ENCODE measurements at regions not wholly inside any gene's neighbourhood (a gene's known extent, or its start where the extent isn't known, plus 50 kb on each side); places are given as distances from the start of the nearest gene placed in this dataset.

- DNase-seq (ENCODE audit: low read depth, low spot score), result no peak
- no peaks in the 10 kb centered on the region for H3K36me3 ChIP-seq (ENCODE audit: control insufficient read depth, insufficient read depth, low read length)
- ATAC-seq, result no peak
- no peaks in the 10 kb centered on the region for H3K9me3 ChIP-seq (ENCODE audit: control insufficient read depth, insufficient read depth, low read depth, low read length)
- BruUV-seq (replicated peaks), result no TSS peak
- H3K27me3 ChIP-seq (ENCODE audit: control insufficient read depth, insufficient read depth, low read length), result no peaks in the 10 kb centered on the region
- H3K4me1 ChIP-seq (ENCODE audit: control insufficient read depth, insufficient read depth, low read length), result 0 out of 2 replicates have a peak, but pooled peaks cover 3% of the 10 kb centered on the region
- POLR2A ChIA-PET, result no interaction called here
- CTCF ChIA-PET, result no interaction called here
- intact Hi-C loops (cut with micrococcal nuclease; ENCODE audit: unreplicated experiment) (no loop called here), in situ Hi-C loops (cut with HindIII; ENCODE audit: low pct_unique_long_range_greater_than_20kb, low sequenced_read_pairs) (no loop called here)
- no peak overlapping the region for H3K4me3 ChIP-seq (ENCODE audit: low read depth in 2 of 2, low read length in 2 of 2)
- no peak for TF ChIP-seq SIN3A (IDR thresholded peaks at IDR 0.05; ENCODE audit: borderline replicate concordance, insufficient read depth, low read depth, low read length)
- no peak overlapping the region for H3K27ac ChIP-seq (ENCODE audit: low read length)
These were observed 157.4 kb upstream of the TWIST2 start for GRCh38 chr2:238690511-238690910.

GRCh38 chr2:238691596-238692491 is 156.0 kb upstream of the TWIST2 start:
- Histone ChIP-seq H3K27me3 (ENCODE audit: control insufficient read depth, insufficient read depth, low read length) (no peaks in the 10 kb centered on the region), H3K9me3 (ENCODE audit: control insufficient read depth, insufficient read depth, low read depth, low read length) (no peaks in the 10 kb centered on the region), H3K4me3 (ENCODE audit: low read depth in 2 of 2, low read length in 2 of 2) (no peak overlapping the region), H3K27ac (ENCODE audit: low read length) (no peak overlapping the region), H3K36me3 (ENCODE audit: control insufficient read depth, insufficient read depth, low read length) (no peaks in the 10 kb centered on the region), H3K4me1 (ENCODE audit: control insufficient read depth, insufficient read depth, low read length) (no peaks in the 10 kb centered on the region)
- POLR2A ChIA-PET, result no interaction called here
- BruUV-seq (replicated peaks), result no TSS peak
- CTCF ChIA-PET, result no interaction called here
- in situ Hi-C loops (cut with HindIII; ENCODE audit: low pct_unique_long_range_greater_than_20kb, low sequenced_read_pairs) (no loop called here), intact Hi-C loops (cut with micrococcal nuclease; ENCODE audit: unreplicated experiment) (no loop called here)
- ATAC-seq (no peak), DNase-seq (ENCODE audit: low read depth, low spot score) (no peak)
- TF ChIP-seq POLR2AphosphoS5 (IDR thresholded peaks at IDR 0.05; ENCODE audit: low read depth, low read length) (no peak), SIN3A (IDR thresholded peaks at IDR 0.05; ENCODE audit: borderline replicate concordance, insufficient read depth, low read depth, low read length) (no peak), CTCF (IDR thresholded peaks at IDR 0.05) (no peak), TCF7L2 (IDR thresholded peaks at IDR 0.05; ENCODE audit: low read depth, low read length) (no peak)
- TF ChIP-seq, protein P1, sequence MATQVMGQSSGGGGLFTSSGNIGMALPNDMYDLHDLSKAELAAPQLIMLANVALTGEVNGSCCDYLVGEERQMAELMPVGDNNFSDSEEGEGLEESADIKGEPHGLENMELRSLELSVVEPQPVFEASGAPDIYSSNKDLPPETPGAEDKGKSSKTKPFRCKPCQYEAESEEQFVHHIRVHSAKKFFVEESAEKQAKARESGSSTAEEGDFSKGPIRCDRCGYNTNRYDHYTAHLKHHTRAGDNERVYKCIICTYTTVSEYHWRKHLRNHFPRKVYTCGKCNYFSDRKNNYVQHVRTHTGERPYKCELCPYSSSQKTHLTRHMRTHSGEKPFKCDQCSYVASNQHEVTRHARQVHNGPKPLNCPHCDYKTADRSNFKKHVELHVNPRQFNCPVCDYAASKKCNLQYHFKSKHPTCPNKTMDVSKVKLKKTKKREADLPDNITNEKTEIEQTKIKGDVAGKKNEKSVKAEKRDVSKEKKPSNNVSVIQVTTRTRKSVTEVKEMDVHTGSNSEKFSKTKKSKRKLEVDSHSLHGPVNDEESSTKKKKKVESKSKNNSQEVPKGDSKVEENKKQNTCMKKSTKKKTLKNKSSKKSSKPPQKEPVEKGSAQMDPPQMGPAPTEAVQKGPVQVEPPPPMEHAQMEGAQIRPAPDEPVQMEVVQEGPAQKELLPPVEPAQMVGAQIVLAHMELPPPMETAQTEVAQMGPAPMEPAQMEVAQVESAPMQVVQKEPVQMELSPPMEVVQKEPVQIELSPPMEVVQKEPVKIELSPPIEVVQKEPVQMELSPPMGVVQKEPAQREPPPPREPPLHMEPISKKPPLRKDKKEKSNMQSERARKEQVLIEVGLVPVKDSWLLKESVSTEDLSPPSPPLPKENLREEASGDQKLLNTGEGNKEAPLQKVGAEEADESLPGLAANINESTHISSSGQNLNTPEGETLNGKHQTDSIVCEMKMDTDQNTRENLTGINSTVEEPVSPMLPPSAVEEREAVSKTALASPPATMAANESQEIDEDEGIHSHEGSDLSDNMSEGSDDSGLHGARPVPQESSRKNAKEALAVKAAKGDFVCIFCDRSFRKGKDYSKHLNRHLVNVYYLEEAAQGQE (IDR thresholded peaks at IDR 0.05; ENCODE audit: insufficient read depth in 1 of 2, low read depth in 2 of 2, low read length in 1 of 2), result no peak

- intact Hi-C loops (cut with micrococcal nuclease; ENCODE audit: unreplicated experiment) (no loop called here), in situ Hi-C loops (cut with HindIII; ENCODE audit: low pct_unique_long_range_greater_than_20kb, low sequenced_read_pairs) (no loop called here)
- Histone ChIP-seq H3K4me1 (ENCODE audit: control insufficient read depth, insufficient read depth, low read length) (no peaks in the 10 kb centered on the region), H3K9me3 (ENCODE audit: control insufficient read depth, insufficient read depth, low read depth, low read length) (no peaks in the 10 kb centered on the region), H3K27ac (ENCODE audit: low read length) (no peak overlapping the region), H3K36me3 (ENCODE audit: control insufficient read depth, insufficient read depth, low read length) (no peaks in the 10 kb centered on the region), H3K27me3 (ENCODE audit: control insufficient read depth, insufficient read depth, low read length) (no peaks in the 10 kb centered on the region), H3K4me3 (ENCODE audit: low read depth in 2 of 2, low read length in 2 of 2) (no peak overlapping the region)
- no peak for DNase-seq (ENCODE audit: low read depth, low spot score)
- BruUV-seq (replicated peaks), result no TSS peak
- ChIA-PET CTCF (no interaction called here), POLR2A (no interaction called here)
- TF ChIP-seq, protein P1 (IDR thresholded peaks at IDR 0.05; ENCODE audit: insufficient read depth in 1 of 2, low read depth in 2 of 2, low read length in 1 of 2), result no peak
- TF ChIP-seq POLR2AphosphoS5 (IDR thresholded peaks at IDR 0.05; ENCODE audit: low read depth, low read length) (no peak), TCF7L2 (IDR thresholded peaks at IDR 0.05; ENCODE audit: low read depth, low read length) (no peak), SIN3A (IDR thresholded peaks at IDR 0.05; ENCODE audit: borderline replicate concordance, insufficient read depth, low read depth, low read length) (no peak), CTCF (IDR thresholded peaks at IDR 0.05) (no peak)
- ATAC-seq, result no peak
These were observed 155.3 kb upstream of the TWIST2 start for GRCh38 chr2:238692562-238692961.
